Subcutaneous abdominal adipose tissue (tissue), 5 donors: ENCODE measurements at regions not wholly inside any gene's neighbourhood (a gene's known extent, or its start where the extent isn't known, plus 50 kb on each side); places are given as distances from the start of the nearest gene placed in this dataset.
A peak's percentile ranks its signal among the peaks of the same experiment; 100 is the strongest.

Source experiments
- H3K27ac ChIP-seq: one replicate; pipeline ENCODE4 v1.7.0; 2013; ENCODE audit warnings: low read depth, mild to moderate bottlenecking, inconsistent platforms, low read length, moderate library complexity
- H3K27me3 ChIP-seq, 5 donors: one replicate each; pipeline ENCODE4 v1.7.0; 2013; ENCODE audit warnings: low read length in 5 of 5, inconsistent platforms in 1 of 5; ENCODE audit not compliant: control insufficient read depth in 5 of 5, insufficient read depth in 4 of 5
- H3K36me3 ChIP-seq, 5 donors: one replicate each; pipeline ENCODE4 v1.7.0; 2013; ENCODE audit warnings: low read length in 5 of 5; ENCODE audit not compliant: control insufficient read depth in 5 of 5, insufficient read depth in 5 of 5
- H3K4me1 ChIP-seq, 5 donors: one replicate each; pipeline ENCODE4 v1.7.0; 2013; ENCODE audit warnings: low read length in 5 of 5, mild to moderate bottlenecking in 3 of 5, moderate library complexity in 1 of 5; ENCODE audit not compliant: control insufficient read depth in 5 of 5, insufficient read depth in 5 of 5
- H3K4me3 ChIP-seq, 5 donors: one replicate each; pipeline ENCODE4 v1.7.0; 2013; ENCODE audit warnings: low read length in 5 of 5, low read depth in 1 of 5
- H3K9ac ChIP-seq, 5 donors: one replicate each; pipeline ENCODE4 v1.7.0; 2013; ENCODE audit warnings: low read length in 5 of 5, mild to moderate bottlenecking in 4 of 5, moderate library complexity in 3 of 5
- H3K9me3 ChIP-seq, 5 donors: one replicate each; pipeline ENCODE4 v1.7.0; 2013; ENCODE audit warnings: low read length in 5 of 5; ENCODE audit not compliant: control insufficient read depth in 5 of 5
- donor health status: healthy.
- donor health status: healthy.
- donor health status: healthy.
- donor health status: healthy.
- donor health status: healthy.

DNA sequence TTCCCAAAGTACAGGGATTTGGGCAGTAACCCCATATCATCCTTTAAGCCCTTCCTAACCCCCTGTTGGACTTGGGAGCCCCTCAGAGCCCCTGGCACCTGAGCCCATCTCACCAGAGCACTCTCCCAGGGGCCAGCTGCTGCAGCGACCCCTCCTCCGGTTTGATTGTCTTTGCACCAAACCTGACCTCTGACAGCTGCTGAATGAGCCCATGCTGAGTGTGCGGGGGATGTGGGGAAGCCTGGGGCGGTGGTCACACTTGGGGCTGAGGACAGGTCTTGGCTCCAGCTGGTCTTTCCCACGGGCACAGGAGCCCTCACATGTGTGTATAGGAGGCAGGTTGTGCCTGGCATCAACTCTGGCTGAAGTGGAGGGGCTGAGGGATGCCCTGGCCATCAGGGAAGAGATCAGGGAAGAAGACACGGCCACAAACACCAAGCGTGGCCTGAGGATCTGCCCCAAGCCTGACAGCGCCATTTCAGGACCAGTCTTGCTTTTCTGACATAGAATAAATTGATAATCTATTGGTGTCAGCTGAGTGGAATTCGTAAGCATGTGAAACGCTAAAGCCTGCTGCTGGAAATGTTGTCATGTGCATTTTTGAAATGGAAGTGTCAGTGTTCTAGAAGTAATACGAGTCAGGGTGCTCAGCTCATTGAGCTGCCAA lies 102.4 kb downstream of the ACKR3 start:
- Histone ChIP-seq H3K27me3 (no peaks in the 10 kb centered on the region), H3K27ac (no peak overlapping the region), H3K4me1 (peaks cover 0 to 27% (median 14%) of the 10 kb centered on the region in 5 donors)

DNA sequence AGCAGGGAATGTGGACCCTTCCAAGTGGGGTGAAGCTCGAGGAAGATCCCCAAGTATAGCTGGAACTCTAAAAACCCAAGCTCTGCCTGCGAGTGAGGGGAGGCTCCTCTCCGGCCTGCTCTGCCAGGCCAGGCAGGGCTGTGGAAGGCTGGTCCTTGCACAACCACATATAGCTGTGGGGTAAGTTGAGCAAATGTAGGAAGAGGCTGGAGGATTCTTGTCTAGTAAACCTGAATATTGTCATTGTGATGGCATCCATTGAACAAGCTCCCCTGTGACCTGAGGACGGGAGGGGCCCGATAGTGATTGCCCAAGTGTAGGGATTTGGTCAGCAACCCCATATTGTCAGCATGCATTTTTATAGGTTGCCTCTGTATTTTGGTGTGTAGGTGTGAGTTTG lies 103.0 kb downstream of the ACKR3 start:
- Histone ChIP-seq H3K4me1 (peaks cover 0 to 29% (median 14%) of the 10 kb centered on the region in 5 donors), H3K27ac (no peak overlapping the region), H3K36me3 (no peaks in the 10 kb centered on the region), H3K4me3 (no peak overlapping the region), H3K9ac (no peak overlapping the region), H3K27me3 (no peaks in the 10 kb centered on the region), H3K9me3 (no peaks in the 10 kb centered on the region)

More for the DNA sequence above, 102.4 kb downstream of the ACKR3 start:
- Histone ChIP-seq H3K36me3 (no peaks in the 10 kb centered on the region), H3K9me3 (no peaks in the 10 kb centered on the region), H3K9ac (no peak overlapping the region), H3K4me3 (no peak overlapping the region)

DNA sequence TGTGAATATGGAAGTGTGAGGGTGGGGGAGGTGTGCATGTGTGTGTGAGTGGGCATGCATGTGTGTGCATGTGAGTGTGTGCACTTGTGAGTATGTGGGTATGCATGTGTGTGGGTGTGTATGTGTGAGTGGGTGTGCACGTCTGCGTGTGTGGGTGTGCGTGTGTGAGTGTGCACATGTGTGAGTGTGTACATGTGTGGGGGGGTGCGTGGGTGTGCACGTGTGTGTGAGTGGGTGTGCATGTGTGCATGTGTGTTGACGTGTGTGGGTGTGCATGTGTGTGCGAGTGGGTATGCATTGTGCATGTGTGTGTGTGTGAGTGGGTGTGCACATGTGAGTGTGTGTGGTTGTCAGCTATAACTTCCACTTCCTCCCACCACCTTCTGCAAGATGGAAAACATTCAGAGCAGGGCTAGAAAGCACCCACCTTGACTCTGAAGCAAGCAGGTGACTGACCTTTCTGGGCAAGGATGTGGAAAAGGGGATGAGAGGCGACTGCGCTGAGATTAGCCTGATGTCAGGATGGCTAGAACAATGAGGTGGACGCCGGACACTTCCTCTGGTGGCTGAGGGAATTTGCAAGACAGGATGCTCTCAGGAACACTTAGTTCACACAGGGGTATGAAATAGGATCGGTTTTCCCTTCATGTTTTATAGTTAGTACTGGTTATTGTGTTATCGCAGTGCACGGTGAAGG lies 103.6 kb downstream of the ACKR3 start:
- Histone ChIP-seq H3K4me3 (no peak overlapping the region), H3K9me3 (no peaks in the 10 kb centered on the region), H3K27ac (no peak overlapping the region), H3K9ac (no peak overlapping the region), H3K4me1 (peaks cover 0 to 29% (median 14%) of the 10 kb centered on the region in 5 donors), H3K27me3 (no peaks in the 10 kb centered on the region), H3K36me3 (no peaks in the 10 kb centered on the region)

DNA sequence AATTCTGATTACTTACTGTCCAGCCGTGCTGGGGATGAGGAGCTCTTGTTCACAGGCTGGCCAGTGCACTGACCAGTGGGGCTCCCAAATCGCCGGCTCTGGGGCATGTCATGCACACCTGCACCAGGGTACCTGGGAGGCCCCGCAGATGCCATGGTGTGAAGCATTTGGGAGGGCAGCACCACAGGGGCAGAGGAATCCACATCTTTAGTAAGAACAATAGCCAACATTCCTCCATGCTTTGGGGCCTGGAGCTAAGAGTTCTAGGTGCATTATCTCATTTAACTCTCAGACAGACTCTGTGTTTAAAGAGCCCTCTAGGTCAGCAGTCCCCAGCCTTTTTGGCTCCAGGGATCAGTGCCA lies 104.2 kb downstream of the ACKR3 start:
- Histone ChIP-seq H3K36me3 (no peaks in the 10 kb centered on the region), H3K27ac (no peak overlapping the region), H3K9ac (no peak overlapping the region), H3K4me1 (peaks cover 0 to 29% (median 14%) of the 10 kb centered on the region in 5 donors), H3K9me3 (no peaks in the 10 kb centered on the region), H3K4me3 (no peak overlapping the region), H3K27me3 (no peaks in the 10 kb centered on the region)

DNA sequence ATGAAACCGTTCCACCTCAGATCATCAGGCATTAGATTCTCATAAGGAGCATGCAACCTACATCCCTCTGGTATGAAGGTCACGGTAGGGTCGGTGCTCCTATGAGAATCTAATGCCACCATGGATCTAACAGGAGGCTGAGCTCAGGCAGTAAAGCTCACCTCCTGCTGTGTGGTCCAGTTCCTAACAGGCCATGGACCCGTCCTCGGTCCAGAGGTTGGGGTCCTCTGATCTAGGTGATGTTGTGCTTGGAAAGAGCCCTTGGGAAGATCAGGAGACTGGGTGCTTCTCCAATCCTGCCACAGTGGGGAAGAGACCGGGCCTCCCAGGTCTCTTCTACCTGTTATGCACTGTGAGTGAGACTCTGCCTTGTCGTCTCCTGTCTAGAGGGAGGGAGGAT lies 104.6 kb downstream of the ACKR3 start:
- no peaks in the 10 kb centered on the region for H3K27me3 ChIP-seq
- no peak overlapping the region for H3K27ac ChIP-seq
- no peaks in the 10 kb centered on the region for H3K9me3 ChIP-seq
- H3K36me3 ChIP-seq = no peaks in the 10 kb centered on the region
- no peak overlapping the region for H3K9ac ChIP-seq
- no peak overlapping the region for H3K4me3 ChIP-seq
- peaks cover 0 to 29% (median 14%) of the 10 kb centered on the region in 5 donors for H3K4me1 ChIP-seq

DNA sequence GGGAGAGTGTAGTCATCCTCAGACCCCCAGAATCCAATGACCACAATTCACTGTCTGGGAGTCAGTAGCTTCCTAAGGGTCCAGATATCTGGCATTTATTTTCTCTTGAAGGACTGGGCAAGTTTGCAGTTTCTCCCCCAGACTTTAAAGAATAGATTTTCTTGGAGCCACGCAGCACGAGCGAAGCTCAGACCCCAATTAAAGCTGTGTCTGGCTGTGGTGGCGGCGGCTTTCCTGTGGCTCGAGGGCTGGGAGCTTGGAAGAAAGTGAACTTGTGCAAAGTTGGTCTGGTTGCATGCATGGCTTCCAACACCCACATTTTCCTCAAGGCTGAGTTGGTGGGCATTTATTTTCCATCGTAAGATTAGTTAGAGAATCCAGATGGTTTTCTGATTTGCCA lies 105.0 kb downstream of the ACKR3 start:
- no peaks in the 10 kb centered on the region for H3K9me3 ChIP-seq
- H3K27ac ChIP-seq = peak overlapping the region; percentile 24
- H3K36me3 ChIP-seq = no peaks in the 10 kb centered on the region
- no peak overlapping the region for H3K4me3 ChIP-seq
- H3K9ac ChIP-seq = no peak overlapping the region
- H3K27me3 ChIP-seq = no peaks in the 10 kb centered on the region
- H3K4me1 ChIP-seq = peaks cover 0 to 29% (median 14%) of the 10 kb centered on the region in 5 donors

DNA sequence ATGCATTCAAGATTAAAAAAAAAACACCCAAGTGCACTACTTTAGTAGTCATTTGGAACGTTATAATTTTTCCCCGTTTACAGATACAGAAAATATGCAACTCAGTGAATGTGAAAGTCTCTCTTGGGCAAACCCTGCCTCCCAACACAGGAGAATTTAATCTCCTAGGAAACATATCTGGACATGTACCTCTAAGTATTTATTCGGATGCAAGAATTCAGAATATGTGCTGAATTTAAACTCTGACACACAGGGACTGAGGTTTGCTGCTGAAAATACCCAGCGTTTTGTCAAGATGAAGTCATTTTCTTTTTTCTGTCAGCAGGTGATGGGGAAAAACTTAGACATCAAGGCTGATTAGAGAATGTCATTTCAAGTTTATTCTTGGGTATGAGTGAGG lies 105.4 kb downstream of the ACKR3 start:
- Histone ChIP-seq H3K9me3 (no peaks in the 10 kb centered on the region), H3K36me3 (no peaks in the 10 kb centered on the region), H3K4me3 (no peak overlapping the region), H3K27ac (peak overlapping the region; percentile 24), H3K9ac (no peak overlapping the region), H3K4me1 (peaks cover 0 to 29% (median 14%) of the 10 kb centered on the region in 5 donors), H3K27me3 (no peaks in the 10 kb centered on the region)

DNA sequence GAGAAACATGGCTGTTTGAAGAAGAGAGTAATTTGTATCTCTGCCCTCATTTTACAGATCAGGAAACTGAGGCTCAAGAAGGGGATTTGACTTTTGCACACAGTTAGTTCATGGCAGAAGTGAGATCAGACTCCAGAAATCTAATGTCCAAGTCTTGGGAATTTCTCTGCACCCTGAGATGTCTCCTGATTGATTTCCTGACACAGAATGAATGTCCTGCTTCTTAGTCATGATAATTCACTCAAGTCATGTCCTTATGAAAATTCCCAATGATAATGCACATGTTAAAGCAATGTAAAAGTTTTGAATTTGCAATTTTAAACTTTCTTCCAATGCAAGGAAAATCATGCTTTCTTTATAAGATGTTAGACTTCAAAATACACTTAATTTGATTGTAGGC lies 105.9 kb downstream of the ACKR3 start:
- H3K27me3 ChIP-seq = no peaks in the 10 kb centered on the region
- no peak overlapping the region for H3K4me3 ChIP-seq

DNA sequence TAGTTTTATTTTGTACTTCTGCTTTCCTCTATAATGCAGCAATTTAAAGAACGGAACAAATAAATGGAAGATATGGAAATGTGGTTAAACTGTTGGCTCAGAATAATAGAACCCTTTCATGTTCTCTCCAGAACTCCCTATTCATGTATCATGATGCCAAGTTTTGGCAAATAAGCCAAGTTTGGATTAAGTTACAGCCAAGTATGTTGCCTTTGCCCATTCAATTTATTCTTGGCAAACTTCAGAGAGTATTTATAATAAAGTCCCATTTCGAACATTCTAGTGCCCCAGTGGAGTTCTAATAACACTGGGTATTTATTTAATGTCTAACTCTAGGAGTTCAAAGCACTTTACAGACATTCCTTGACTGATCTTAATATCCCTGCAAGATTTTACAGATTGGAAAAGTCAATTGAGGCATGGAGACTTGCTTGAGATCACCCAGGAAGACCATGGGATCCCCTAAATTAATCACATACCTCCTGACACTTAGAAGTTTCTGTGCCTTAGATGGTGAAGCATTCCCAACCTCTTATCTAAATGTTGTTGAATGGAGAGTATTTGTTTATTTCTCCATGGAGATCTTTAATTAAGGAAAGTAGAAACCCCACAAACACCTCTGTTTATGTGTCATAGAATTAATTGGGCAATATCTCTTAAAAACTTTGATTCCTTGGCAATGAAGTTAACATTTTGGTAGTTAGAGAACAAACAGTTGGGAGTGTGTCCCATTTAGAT lies 106.7 kb downstream of the ACKR3 start:
- Histone ChIP-seq H3K9me3 (no peaks in the 10 kb centered on the region), H3K27ac (no peak overlapping the region), H3K4me1 (peaks cover 0 to 29% (median 14%) of the 10 kb centered on the region in 5 donors), H3K27me3 (no peaks in the 10 kb centered on the region), H3K4me3 (no peak overlapping the region), H3K9ac (no peak overlapping the region), H3K36me3 (no peaks in the 10 kb centered on the region)

More for the DNA sequence above, 105.9 kb downstream of the ACKR3 start:
- H3K9ac ChIP-seq = no peak overlapping the region
- peaks cover 0 to 29% (median 14%) of the 10 kb centered on the region in 5 donors for H3K4me1 ChIP-seq
- H3K36me3 ChIP-seq = no peaks in the 10 kb centered on the region
- H3K27ac ChIP-seq = peak overlapping the region; percentile 24
- no peaks in the 10 kb centered on the region for H3K9me3 ChIP-seq

DNA sequence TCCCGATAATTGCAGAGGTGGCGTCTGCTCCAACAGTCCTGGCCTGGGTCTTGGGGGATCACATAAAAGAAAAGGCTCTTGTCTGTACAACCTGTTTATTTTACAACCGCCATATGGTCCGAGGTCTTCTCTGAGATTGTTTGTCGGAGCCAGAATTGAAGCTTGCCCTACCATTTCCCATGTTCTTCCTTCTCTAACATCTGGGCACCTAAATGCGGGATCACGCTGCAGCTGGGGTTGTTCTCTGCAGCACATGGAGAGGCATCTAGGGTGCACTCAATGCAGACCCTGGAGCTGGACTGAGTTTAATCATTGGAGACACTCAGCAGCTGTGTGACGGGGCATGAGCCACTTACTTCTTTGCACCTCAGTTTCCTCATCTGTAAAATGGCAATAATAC lies 107.7 kb downstream of the ACKR3 start:
- Histone ChIP-seq H3K36me3 (no peaks in the 10 kb centered on the region), H3K9me3 (no peaks in the 10 kb centered on the region), H3K9ac (no peak overlapping the region), H3K4me1 (peaks cover 0 to 29% (median 14%) of the 10 kb centered on the region in 5 donors), H3K27ac (no peak overlapping the region), H3K4me3 (no peak overlapping the region), H3K27me3 (no peaks in the 10 kb centered on the region)
